HUES6 (cell line): ENCODE measurements at regions not wholly inside any gene's neighbourhood (a gene's known extent, or its start where the extent isn't known, plus 50 kb on each side); places are given as distances from the start of the nearest gene placed in this dataset.

Experiments used
- H3K27ac ChIP-seq: 2 replicates; pipeline ENCODE4 v1.7.0; 2013; ENCODE audit warnings: low read depth, mild to moderate bottlenecking, low read length, inconsistent platforms
- H3K27me3 ChIP-seq: 2 replicates; pipeline ENCODE4 v1.6.1; 2013; ENCODE audit warnings: low read length; ENCODE audit not compliant: control insufficient read depth, insufficient read depth
- H3K36me3 ChIP-seq: 2 replicates; pipeline ENCODE4 v1.6.1; 2013; ENCODE audit warnings: low read length; ENCODE audit not compliant: control insufficient read depth, insufficient read depth
- H3K4me1 ChIP-seq: 2 replicates; pipeline ENCODE4 v1.6.1; 2013; ENCODE audit warnings: low read length; ENCODE audit not compliant: control insufficient read depth, insufficient read depth
- H3K4me3 ChIP-seq: 2 replicates; pipeline ENCODE4 v1.5.1; 2013; ENCODE audit warnings: low read depth, low read length
- H3K9ac ChIP-seq: one replicate; pipeline ENCODE4 v1.6.1; 2013; ENCODE audit warnings: mild to moderate bottlenecking, low read length
- H3K9me3 ChIP-seq: 2 replicates; pipeline ENCODE4 v1.6.1; 2013; ENCODE audit warnings: low read depth, low read length; ENCODE audit not compliant: control insufficient read depth, insufficient read depth

DNA sequence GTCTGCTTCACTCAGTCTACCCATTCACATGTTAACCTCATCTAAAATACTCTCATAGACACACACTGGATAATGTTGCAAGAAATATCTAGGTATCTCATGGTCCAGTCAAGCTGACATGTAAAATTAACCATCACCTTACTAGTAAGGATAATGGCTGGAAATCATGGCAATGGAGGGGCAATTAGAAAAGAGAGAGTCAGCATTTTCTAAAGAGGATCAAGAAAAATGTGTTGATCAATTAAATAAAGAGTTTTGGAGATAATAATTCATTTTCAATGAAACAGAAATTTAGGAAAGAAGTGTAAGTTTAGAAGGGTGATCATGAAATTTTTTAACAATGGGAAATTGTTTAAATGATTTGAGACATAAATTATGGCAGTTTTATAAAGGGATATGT lies 1914.1 kb upstream of the IGFBP7 start:
- H3K4me3 ChIP-seq: no peak overlapping the region
- H3K4me1 ChIP-seq: no peaks in the 10 kb centered on the region
- H3K27me3 ChIP-seq: no peaks in the 10 kb centered on the region
- no peak overlapping the region for H3K27ac ChIP-seq
- H3K9ac ChIP-seq: no peak overlapping the region
- H3K36me3 ChIP-seq: no peaks in the 10 kb centered on the region
- H3K9me3 ChIP-seq: no peaks in the 10 kb centered on the region

DNA sequence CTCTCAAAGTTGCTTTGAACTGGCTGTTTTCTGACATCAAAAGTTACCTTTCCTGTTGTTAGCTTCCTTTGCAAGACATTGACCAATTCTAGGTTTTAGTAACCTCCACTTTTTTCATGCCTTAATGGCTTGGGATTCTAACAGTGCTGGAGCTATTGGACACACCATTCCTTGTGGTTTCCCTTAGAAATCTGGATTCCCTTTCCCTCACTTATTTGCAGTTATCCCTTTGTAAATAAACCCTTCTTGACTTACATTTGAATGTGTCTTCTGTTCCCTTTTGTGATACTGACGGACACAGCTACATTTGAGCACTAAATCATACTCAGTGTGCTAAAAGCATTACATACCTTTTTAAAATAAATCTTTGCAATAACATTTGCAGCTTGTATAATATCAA lies 1927.6 kb upstream of the IGFBP7 start:
- Histone ChIP-seq H3K4me3 (no peak overlapping the region), H3K9ac (no peak overlapping the region), H3K9me3 (no peaks in the 10 kb centered on the region), H3K4me1 (no peaks in the 10 kb centered on the region), H3K27ac (no peak overlapping the region), H3K27me3 (no peaks in the 10 kb centered on the region), H3K36me3 (no peaks in the 10 kb centered on the region)

DNA sequence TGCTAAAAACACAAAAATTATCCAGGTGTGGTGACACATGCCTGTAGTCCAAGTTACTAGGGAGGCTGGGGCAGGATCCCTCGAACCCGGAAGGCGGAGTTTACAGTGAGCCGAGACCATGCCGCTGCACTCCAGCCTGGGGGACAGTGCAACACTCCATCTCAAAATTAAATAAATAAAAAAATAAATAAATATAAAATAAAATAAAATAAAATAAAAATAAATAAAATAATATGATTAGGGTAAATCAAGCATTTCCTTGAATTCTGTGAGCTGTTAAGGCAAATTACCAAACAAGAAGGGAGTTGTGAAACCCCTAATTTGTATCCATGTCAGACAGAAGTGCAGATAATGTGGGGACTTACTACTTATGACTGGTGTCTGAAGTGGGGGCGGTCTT lies 1928.9 kb upstream of the IGFBP7 start:
- H3K9me3 ChIP-seq: no peaks in the 10 kb centered on the region
- H3K27ac ChIP-seq: no peak overlapping the region
- no peaks in the 10 kb centered on the region for H3K36me3 ChIP-seq
- no peaks in the 10 kb centered on the region for H3K4me1 ChIP-seq
- no peak overlapping the region for H3K4me3 ChIP-seq
- H3K27me3 ChIP-seq: no peaks in the 10 kb centered on the region
- no peak overlapping the region for H3K9ac ChIP-seq

DNA sequence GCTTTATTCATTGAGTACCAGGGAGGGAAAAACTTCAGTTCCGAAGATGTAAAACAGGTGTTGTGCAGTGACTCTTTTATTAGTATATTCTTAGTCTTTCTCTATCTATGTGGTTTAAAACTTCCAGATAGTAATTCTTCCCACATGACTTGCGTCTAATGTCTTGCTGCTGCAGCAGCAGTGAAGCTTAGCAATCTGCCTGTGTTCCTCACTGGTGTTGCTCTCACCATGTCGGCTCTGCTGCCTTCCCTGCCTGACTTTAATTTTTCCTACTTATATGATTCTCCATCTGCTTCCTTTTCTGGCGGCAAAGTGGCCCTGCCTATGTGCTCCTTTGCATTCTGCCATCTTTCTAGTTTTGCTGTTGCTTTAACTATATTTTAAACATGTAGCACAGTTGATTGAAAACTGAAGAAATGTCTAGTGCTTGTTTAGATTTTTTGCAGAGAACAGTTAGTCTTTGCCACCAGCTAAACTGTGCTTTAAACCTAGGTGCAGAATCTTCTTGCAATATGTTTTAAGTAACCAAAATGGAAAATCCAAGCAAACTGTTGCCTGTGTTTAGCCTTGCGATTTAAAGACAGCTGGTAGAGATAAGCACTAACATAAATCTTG lies 1934.2 kb upstream of the IGFBP7 start:
- no peaks in the 10 kb centered on the region for H3K36me3 ChIP-seq
- no peak overlapping the region for H3K9ac ChIP-seq
- no peaks in the 10 kb centered on the region for H3K9me3 ChIP-seq
- H3K4me3 ChIP-seq: no peak overlapping the region
- H3K27me3 ChIP-seq: no peaks in the 10 kb centered on the region
- no peak overlapping the region for H3K27ac ChIP-seq
- H3K4me1 ChIP-seq: no peaks in the 10 kb centered on the region

DNA sequence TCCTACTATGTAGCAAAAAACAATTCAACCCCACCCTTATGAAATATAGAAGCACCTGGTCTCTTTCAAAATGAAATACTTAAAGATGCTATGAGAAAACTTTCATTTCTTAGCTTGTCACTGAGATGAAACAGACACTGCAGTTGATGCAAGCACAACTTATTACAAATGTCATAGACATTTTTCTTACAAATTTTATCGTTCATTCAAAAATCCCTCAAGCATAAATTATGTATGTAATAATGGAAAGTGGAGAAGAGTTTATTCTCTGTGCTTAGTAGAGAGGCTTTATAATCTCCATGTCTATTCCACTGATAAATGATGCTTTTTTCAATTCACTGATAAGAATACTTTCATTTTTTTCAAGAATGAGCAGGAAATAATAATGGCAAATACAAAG lies 1943.9 kb upstream of the IGFBP7 start:
- no peaks in the 10 kb centered on the region for H3K36me3 ChIP-seq
- no peak overlapping the region for H3K9ac ChIP-seq
- H3K4me3 ChIP-seq: no peak overlapping the region

DNA sequence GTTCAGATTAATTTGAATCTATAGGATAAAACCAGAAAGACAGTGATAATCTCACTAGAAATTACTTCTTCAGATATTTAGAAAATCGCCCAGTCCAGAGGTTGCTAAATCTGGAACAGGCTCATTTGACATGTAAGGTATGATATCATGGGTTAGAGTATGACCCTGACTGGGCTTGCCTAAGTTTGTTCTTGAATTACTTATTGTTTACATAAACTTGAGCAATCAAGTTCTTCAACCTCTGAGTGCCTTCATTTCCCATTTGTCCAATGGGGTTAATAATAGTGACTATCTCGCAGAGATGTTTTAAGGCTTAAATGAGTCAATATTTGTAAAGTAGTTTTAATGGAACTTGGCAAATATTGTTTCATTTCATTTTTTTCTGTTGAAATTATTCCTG lies 1947.6 kb upstream of the IGFBP7 start:
- Histone ChIP-seq H3K27ac (no peak overlapping the region), H3K9ac (no peak overlapping the region), H3K4me3 (no peak overlapping the region), H3K4me1 (no peaks in the 10 kb centered on the region), H3K27me3 (no peaks in the 10 kb centered on the region), H3K36me3 (no peaks in the 10 kb centered on the region), H3K9me3 (no peaks in the 10 kb centered on the region)

More for the DNA sequence above, 1943.9 kb upstream of the IGFBP7 start:
- Histone ChIP-seq H3K9me3 (no peaks in the 10 kb centered on the region), H3K27me3 (no peaks in the 10 kb centered on the region), H3K27ac (no peak overlapping the region), H3K4me1 (no peaks in the 10 kb centered on the region)

DNA sequence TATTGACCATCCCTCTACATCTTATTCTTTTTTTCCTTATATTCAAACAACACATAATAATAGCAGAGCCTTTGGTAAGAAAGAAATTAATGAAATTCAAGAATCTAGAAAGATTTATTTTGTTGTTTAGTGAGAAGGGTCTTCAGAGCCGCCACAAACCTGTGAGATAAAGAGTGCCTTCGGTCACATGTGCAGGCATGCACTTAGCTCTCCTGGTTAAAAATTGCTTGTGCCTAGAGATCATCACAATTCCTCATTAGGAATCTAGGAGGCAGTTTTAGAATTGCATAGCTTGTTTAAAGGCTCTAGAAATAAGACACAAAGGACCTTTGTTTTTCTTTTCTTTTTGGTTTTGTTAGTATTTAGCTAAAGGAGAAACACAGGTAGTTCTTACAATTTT lies 1948.4 kb upstream of the IGFBP7 start:
- Histone ChIP-seq H3K27ac (no peak overlapping the region), H3K4me1 (no peaks in the 10 kb centered on the region), H3K27me3 (no peaks in the 10 kb centered on the region), H3K4me3 (no peak overlapping the region), H3K9ac (no peak overlapping the region), H3K36me3 (no peaks in the 10 kb centered on the region), H3K9me3 (no peaks in the 10 kb centered on the region)

DNA sequence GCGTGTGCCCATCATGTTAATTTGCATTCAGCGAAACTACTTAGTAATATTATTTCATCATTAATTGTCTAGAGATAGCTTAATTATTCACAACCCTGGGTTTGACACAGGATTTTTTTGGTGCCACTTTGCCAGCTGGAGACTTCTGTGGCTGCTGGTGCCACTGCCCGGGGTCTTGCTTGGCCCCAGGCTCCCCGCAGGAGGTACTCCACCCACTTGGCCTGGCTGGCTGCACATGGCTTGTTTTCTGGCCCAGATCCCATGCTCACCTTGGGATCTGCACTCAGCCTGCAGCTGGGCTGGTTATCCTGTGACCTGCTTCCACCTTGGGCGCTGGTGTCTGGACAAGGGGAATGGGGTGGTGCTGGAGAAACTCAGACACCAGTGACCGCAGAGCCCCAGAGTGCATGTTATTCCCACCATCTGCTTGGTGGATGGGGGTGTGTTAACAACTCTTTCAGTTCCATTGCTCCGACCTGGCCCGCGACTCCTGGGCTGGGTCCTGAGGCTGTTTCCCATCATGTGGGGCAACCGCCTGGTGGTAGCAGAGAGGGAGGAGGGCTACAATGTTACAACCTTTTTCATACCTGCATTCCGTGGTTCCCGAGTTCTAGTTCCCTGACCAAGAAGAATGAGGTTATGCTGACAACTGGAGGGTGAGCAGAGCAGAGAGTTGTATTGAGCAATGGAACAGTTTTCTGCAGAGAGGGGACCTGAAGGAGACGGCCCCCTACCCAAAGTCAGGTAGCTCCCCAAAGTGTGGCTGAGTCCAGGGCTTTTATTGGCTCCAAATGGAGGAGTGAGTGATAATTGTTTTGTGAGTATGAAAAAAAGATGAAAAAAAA lies 1950.0 kb upstream of the IGFBP7 start:
- H3K9me3 ChIP-seq: no peaks in the 10 kb centered on the region
- no peaks in the 10 kb centered on the region for H3K36me3 ChIP-seq
- no peaks in the 10 kb centered on the region for H3K27me3 ChIP-seq
- H3K4me1 ChIP-seq: no peaks in the 10 kb centered on the region
- H3K9ac ChIP-seq: no peak overlapping the region
- no peak overlapping the region for H3K27ac ChIP-seq
- H3K4me3 ChIP-seq: no peak overlapping the region

DNA sequence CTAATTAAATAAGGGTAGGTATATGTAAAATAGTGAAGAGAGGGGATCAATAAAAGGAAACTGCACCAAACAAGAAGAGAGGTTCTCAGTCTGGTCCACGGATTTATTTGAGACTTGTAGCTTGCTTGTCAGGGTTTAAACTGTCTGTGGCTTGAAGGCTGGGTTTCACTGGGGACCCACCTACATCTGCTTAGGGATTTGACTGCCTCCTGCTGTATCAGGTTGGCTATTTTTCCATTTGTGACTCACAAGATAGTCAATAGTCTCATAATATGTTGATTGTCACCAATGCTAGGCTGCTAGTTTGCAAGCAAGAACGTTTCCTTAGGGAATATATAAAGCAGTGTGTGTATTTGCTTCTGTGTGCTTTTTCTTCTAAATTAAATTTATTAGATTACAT lies 1950.7 kb upstream of the IGFBP7 start:
- Histone ChIP-seq H3K4me3 (no peak overlapping the region), H3K9me3 (no peaks in the 10 kb centered on the region), H3K27me3 (no peaks in the 10 kb centered on the region), H3K4me1 (no peaks in the 10 kb centered on the region), H3K27ac (no peak overlapping the region), H3K36me3 (no peaks in the 10 kb centered on the region), H3K9ac (no peak overlapping the region)

DNA sequence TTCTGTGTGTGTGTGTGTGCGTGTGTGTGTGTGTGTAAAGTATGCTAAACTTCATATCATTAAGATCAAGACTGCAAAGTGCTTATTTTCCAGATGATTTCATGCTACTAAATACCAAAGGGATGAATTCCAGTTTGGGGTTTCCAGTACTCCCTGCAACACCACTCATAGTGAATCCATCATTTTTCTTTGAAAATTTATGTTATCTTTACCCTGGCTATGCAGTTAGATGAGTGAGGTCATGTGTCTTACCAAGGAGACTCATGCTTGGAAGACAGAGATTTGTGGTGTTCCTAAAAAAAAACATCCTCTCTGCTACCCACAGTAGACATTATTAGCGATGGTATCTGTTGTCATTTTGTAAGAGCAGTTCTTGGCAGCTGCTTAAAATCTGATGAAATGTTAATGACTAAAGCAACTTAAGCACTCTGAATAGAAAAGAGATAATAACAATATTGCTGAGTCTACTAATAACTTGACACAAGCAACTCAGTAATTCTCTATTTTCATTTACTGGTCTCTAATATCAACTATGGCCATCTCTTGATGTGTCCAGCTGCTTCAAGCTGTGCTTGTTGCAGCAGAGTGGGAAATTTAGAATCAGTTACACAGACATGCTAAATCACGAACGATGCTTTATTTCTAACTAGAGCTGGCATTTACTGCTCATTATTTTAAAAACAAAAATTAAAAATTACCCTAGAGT lies 1953.0 kb upstream of the IGFBP7 start:
- H3K4me1 ChIP-seq: no peaks in the 10 kb centered on the region
- H3K27me3 ChIP-seq: no peaks in the 10 kb centered on the region
- no peak overlapping the region for H3K27ac ChIP-seq
- no peak overlapping the region for H3K9ac ChIP-seq
- no peaks in the 10 kb centered on the region for H3K36me3 ChIP-seq
- no peaks in the 10 kb centered on the region for H3K9me3 ChIP-seq
- H3K4me3 ChIP-seq: no peak overlapping the region

DNA sequence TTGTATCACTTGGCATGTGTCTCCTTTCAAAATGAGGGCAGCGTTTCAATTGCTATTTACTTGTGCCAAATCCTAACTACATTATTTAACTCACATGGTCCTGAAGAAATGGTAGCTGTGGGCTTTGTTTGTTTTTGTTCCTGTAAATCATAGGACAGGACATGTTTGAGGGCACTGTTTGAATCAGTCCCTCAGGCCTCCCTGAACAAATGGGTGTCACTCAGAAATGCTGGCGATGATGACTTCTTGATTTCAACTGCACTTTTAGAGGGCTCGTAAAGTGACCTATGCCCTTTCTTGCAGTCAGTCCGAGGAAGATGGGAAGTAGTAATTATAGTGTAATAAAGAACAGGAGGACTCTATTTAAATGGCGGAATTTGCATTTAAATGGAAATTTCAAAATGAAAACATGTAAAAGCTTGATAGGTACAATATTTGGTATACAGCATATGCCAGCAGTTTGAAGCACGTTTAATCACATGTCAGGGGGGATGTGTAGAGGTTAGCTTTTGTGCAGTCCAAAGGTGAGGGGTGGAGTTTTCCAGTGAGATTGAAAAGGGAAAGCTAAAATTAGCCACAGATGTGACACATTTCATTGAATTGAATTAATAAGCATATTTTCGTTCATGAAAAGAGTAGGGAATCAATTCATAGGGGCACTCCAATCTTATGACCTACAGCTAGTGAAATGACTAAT lies 1958.7 kb upstream of the IGFBP7 start:
- no peak overlapping the region for H3K4me3 ChIP-seq
- no peaks in the 10 kb centered on the region for H3K4me1 ChIP-seq
- no peak overlapping the region for H3K27ac ChIP-seq
- H3K27me3 ChIP-seq: no peaks in the 10 kb centered on the region
- no peaks in the 10 kb centered on the region for H3K9me3 ChIP-seq
- no peaks in the 10 kb centered on the region for H3K36me3 ChIP-seq
- H3K9ac ChIP-seq: no peak overlapping the region
